GM12878 (cell line): ENCODE measurements at regions not wholly inside any gene's neighbourhood (a gene's known extent, or its start where the extent isn't known, plus 50 kb on each side); places are given as distances from the start of the nearest gene placed in this dataset.

Experiments
- ATAC-seq: fragments of 200-7000 bp; cut with Tn5 transposase; 3 replicates; pipeline ENCODE4 v1.9.1; 2020; ENCODE audit warnings: mild to moderate bottlenecking, moderate library complexity
- BruUV-seq: library from RNA; stranded (reverse); fragments of 400-500 nt; replicated peaks from 2 replicates; lab custom pipeline; 2021; lab: Mats Ljungman, UMichigan
- CTCF ChIA-PET: fragments of 300-600 bp; sonication (Branson Sonifier 250); formaldehyde crosslinking; extraction: SDS; loops from one replicate; lab custom pipeline; 2021; ENCODE audit warnings: inconsistent platforms; lab: Yijun Ruan, JAX
- POLR2A ChIA-PET: fragments of 350-600 bp; formaldehyde crosslinking; extraction: SDS; loops from one replicate; lab custom pipeline; 2021; ENCODE audit warnings: inconsistent platforms; lab: Charles Lee
- RAD21 ChIA-PET: fragments of 300-600 bp; sonication (Branson Sonifier 250); formaldehyde crosslinking; loops from one replicate; lab custom pipeline; 2023; ENCODE audit warnings: antibody characterized with exemption; ENCODE audit not compliant: unreplicated experiment; lab: Charles Lee
- SMC1A ChIA-PET: fragments of 300-600 bp; sonication (Branson Sonifier 250); formaldehyde crosslinking; loops from one replicate; lab custom pipeline; 2023; ENCODE audit not compliant: unreplicated experiment, uncharacterized antibody; lab: Charles Lee
- DNase-seq: peaks from one replicate; pipeline ENCODE4 v3.0.0-alpha.2; 2011; ENCODE audit warnings: low read depth, low spot score
- FAIRE-seq: peaks from 3 replicates; lab custom pipeline; 2011; peaks lifted over from hg19 to GRCh38; lab: Jason Lieb, UNC
- H2AFZ ChIP-seq: 2 replicates; pipeline ENCODE4 v1.6.0; 2011; ENCODE audit warnings: low read depth, low read length, control low read depth; ENCODE audit not compliant: control insufficient read depth
- H3K27ac ChIP-seq: 2 replicates; pipeline ENCODE4 v1.5.1; 2011; ENCODE audit warnings: control low read depth; ENCODE audit not compliant: control insufficient read depth, insufficient read depth
- H3K27me3 ChIP-seq, 2 experiments: replicated peaks in 1 of 2; 2 replicates each; pipeline versions ENCODE4 v1.6.0 to v1.6.1; 2011; ENCODE audit warnings: low read length in 1 of 2; ENCODE audit not compliant: control insufficient read depth in 2 of 2, insufficient read depth in 2 of 2
- H3K36me3 ChIP-seq, 2 experiments: 2 replicates each; pipeline ENCODE4 v1.5.1; 2011; ENCODE audit warnings: low read length in 1 of 2; ENCODE audit not compliant: control insufficient read depth in 2 of 2, insufficient read depth in 2 of 2
- H3K4me1 ChIP-seq: 2 replicates; pipeline ENCODE4 v1.6.1; 2011; ENCODE audit warnings: mild to moderate bottlenecking, low read length, moderate library complexity, mixed read lengths; ENCODE audit not compliant: control insufficient read depth, insufficient read depth
- H3K4me2 ChIP-seq: 2 replicates; pipeline ENCODE4 v1.6.0; 2011; ENCODE audit warnings: control low read depth; ENCODE audit not compliant: control insufficient read depth, insufficient read depth
- H3K4me3 ChIP-seq: fragments of 200-600 bp; sonication (generic); 2 replicates; pipeline ENCODE4 v1.5.1; 2016
- H3K79me2 ChIP-seq: 2 replicates; pipeline ENCODE4 v1.6.0; 2011; ENCODE audit warnings: low read length; ENCODE audit not compliant: control insufficient read depth, insufficient read depth
- H3K9ac ChIP-seq: 2 replicates; pipeline ENCODE4 v1.8.0; 2011; ENCODE audit warnings: low read length, control low read depth, mixed read lengths; ENCODE audit not compliant: control insufficient read depth, insufficient read depth
- H3K9me3 ChIP-seq: replicated peaks from 3 replicates; pipeline ENCODE4 v1.5.1; 2011; ENCODE audit warnings: mild to moderate bottlenecking, low read length; ENCODE audit not compliant: control insufficient read depth, insufficient read depth
- H4K20me1 ChIP-seq: 2 replicates; pipeline ENCODE4 v1.6.0; 2011; ENCODE audit not compliant: control insufficient read depth, insufficient read depth
- CEBPZ ChIP-seq: fragments of 150-350 bp; IDR thresholded peaks from 2 replicates; pipeline ENCODE4 v1.6.1; 2016; ENCODE audit warnings: low read depth, low read length
- ETV6 ChIP-seq, 2 experiments: fragments of 450-650 bp in 1 of 2; IDR thresholded peaks in 1 of 2; conservative IDR thresholded peaks in 1 of 2; 2 replicates each; pipeline ENCODE4 v1.6.1; 2014; ENCODE audit warnings: antibody characterized with exemption in 1 of 2, borderline replicate concordance in 1 of 2, low read depth in 1 of 2, mild to moderate bottlenecking in 1 of 2, moderate library complexity in 1 of 2
- NR2C2 ChIP-seq: IDR thresholded peaks from 2 replicates; pipeline ENCODE4 v1.6.1; 2011; ENCODE audit warnings: borderline replicate concordance, low read depth; ENCODE audit not compliant: control insufficient read depth, insufficient read length
- USF2 ChIP-seq: IDR thresholded peaks from 2 replicates; pipeline ENCODE4 v1.6.1; 2011; ENCODE audit warnings: low read depth, low read length, improper control_type of control experiment, borderline replicate concordance
- WGBS: methylation state at CpG from one replicate; pipeline ENCODE4 v1.1.6; 2016; ENCODE audit warnings: low lambda C conversion rate; ENCODE audit not compliant: insufficient replicate concordance, insufficient coverage; ENCODE audit errors: missing lambda C conversion rate; 5-methylcytosine and 5-hydroxymethylcytosine counted together
- in situ Hi-C: fragments of 300-500 bp; cut with MboI; formaldehyde crosslinking; loops from 9 replicates; pipeline ENCODE4 v1.14.3; 2018; ENCODE audit warnings: mixed read lengths
- intact Hi-C: fragments of 100-400 bp; cut with micrococcal nuclease; formaldehyde crosslinking; loops from one replicate; pipeline ENCODE4 v1.14.2; 2022; ENCODE audit not compliant: unreplicated experiment

- TF ChIP-seq CEBPZ: no peak
- TF ChIP-seq USF2: no peak
These were observed 76.1 kb upstream of the ELMO1 start (continued) for GRCh38 chr7:37524797-37525196.

GRCh38 chr7:37526623-37527022 lies 78.0 kb upstream of the ELMO1 start:
- Histone ChIP-seq H3K4me3 (no peak overlapping the region), H3K79me2 (no peaks in the 10 kb centered on the region), H3K9me3 (no peaks in the 10 kb centered on the region; the same call in 2 of the 3 replicates), H3K4me2 (no peak overlapping the region), H3K9ac (no peak overlapping the region), H3K27me3 (peaks cover 0 to 1% of the 10 kb centered on the region in 2 experiments), H3K36me3 (no peaks in the 10 kb centered on the region), H3K27ac (no peak overlapping the region), H4K20me1 (no peaks in the 10 kb centered on the region), H3K4me1 (no peaks in the 10 kb centered on the region), H2AFZ (no peak overlapping the region)
- CTCF ChIA-PET: no interaction called here
- WGBS: 30% methylated on average over 4 of the region's 4 CpGs
- TF ChIP-seq ETV6 (conservative IDR thresholded peaks at IDR 0.05 in 1 of 2, IDR thresholded peaks at IDR 0.05 in 1 of 2; ENCODE audit: borderline replicate concordance in 1 of 2, low read depth in 1 of 2) (no peak), NR2C2 (no peak)
- POLR2A ChIA-PET: no interaction called here
- RAD21 ChIA-PET: no interaction called here
- intact Hi-C loops (no loop called here), in situ Hi-C loops (no loop called here)
- BruUV-seq: no TSS peak
- DNase-seq: no peak
- ATAC-seq: no peak
- FAIRE-seq: no peak
- SMC1A ChIA-PET: no interaction called here
